GM10266 (cell line): ENCODE measurements at regions not wholly inside any gene's neighbourhood (a gene's known extent, or its start where the extent isn't known, plus 50 kb on each side); places are given as distances from the start of the nearest gene placed in this dataset.

Experiments used
- DNase-seq: peaks from one replicate; pipeline ENCODE4 v3.0.0; 2012; ENCODE audit errors: extremely low spot score
- CTCF ChIP-seq: IDR thresholded peaks from 2 replicates; pipeline ENCODE4 v1.5.1; 2012; ENCODE audit warnings: mild to moderate bottlenecking, low read depth; ENCODE audit not compliant: control insufficient read depth, insufficient read depth; ENCODE audit errors: missing control alignments

GRCh38 chr1:238104752-238105151, 214.0 kb upstream of the ZP4 start:
- no peak for TF ChIP-seq CTCF
- no peak for DNase-seq

GRCh38 chr1:238101923-238102322, 211.2 kb upstream of the ZP4 start:
- no peak for DNase-seq
- no peak for TF ChIP-seq CTCF

DNA sequence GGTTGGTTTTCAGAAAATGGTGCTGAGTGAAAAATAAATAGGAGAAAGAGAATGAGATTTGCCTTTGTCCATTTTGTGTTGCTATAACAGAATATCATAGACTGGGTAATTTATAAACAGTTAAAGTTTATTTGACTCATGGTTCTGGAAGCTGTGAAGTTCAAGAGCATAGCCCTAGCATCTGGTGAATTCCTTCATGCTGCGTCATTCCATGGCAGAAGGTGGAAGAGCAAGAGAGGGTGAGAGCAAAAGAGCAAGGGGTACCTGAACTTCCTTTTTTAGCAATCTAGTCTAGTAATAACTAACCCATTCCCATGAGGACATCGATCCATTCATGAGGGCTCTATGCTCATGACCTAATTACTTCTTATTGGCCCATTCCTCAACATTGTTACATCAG, 209.1 kb upstream of the ZP4 start:
- no peak for TF ChIP-seq CTCF
- DNase-seq, result no peak

DNA sequence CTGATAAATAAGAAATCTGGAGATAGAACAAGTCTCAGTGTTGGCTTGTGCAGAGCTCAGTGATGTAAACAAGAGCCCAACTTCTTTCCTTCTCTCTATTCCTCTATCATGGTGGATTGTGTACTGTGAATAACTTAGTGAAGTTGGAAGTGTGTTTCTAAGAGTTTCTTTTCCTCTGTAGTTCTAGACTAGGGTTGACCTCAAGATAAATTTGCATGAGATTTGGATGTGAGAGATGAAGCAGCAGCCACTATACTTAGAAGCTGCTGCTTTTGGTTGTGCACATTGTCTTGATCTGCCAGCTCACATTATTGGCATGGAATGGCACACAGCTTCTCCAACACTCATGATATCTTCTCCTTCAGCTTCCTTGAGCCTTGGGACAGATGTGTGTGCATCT, 198.9 kb upstream of the ZP4 start:
- DNase-seq, result no peak
- TF ChIP-seq CTCF, result no peak

GRCh38 chr1:238088560-238089290, 198.0 kb upstream of the ZP4 start:
- no peak for TF ChIP-seq CTCF
- no peak for DNase-seq

DNA sequence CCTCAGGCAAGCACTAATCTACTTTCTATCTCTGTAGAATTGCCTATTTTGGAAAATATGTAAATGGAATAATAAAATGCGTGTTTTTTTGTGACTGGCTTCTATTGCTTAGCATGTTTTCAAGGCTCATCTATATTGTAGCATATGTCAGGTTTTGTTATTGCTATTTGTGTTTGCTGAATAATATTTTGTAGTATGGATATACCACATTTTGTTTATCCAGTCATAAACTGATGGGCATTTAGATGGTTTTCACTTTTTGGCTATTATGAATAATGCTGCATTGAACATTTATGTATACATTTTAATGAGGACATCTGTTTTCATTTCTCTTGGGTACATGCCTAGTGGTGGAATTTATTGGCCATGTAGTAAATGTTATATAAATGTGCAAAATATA, 183.3 kb upstream of the ZP4 start:
- TF ChIP-seq CTCF, result no peak

GRCh38 chr1:238071061-238071460, 180.3 kb upstream of the ZP4 start:
- no peak for TF ChIP-seq CTCF
- no peak for DNase-seq

More for the DNA sequence above, 183.3 kb upstream of the ZP4 start:
- no peak for DNase-seq
